ENCODE measurements at regions not wholly inside any gene's neighbourhood (a gene's known extent, or its start where the extent isn't known, plus 50 kb on each side); places are given as distances from the start of the nearest gene placed in this dataset.
"Not testable (repeated sequence)": the region's sequence is repeated elsewhere in the genome, so short reads cannot be mapped to it uniquely, and the experiment has no call there.

DNA sequence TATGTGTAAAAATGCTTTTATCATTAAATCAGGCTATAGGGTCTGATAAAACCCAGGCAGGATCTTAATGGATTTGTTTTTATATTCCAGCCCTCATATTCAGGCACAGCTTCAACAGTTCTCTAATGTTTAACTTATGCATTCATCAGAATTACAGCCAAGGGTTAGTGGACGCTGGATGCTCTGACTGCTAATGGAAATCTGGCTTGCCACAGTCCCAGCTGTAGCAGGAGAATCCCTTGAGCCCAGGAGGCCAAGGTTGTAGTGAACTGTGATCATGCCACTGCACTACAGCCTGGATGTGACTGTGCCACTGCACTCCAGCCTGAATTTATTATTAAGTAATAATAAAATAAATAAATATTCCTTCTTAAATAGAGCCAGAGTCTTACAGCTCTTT lies 98.0 kb downstream of the SLC25A46 start:
- TF ChIP-seq CTCF (IDR thresholded peaks at IDR 0.05; ENCODE audit: extremely low read depth, insufficient read depth, missing control alignments), result no peak
- in situ Hi-C loops (cut with MboI; ENCODE audit: low pct_unique_long_range_greater_than_20kb, low sequenced_read_pairs, unreplicated experiment), result no loop called here
- DNase-seq (ENCODE audit: low spot score), result no peak

DNA sequence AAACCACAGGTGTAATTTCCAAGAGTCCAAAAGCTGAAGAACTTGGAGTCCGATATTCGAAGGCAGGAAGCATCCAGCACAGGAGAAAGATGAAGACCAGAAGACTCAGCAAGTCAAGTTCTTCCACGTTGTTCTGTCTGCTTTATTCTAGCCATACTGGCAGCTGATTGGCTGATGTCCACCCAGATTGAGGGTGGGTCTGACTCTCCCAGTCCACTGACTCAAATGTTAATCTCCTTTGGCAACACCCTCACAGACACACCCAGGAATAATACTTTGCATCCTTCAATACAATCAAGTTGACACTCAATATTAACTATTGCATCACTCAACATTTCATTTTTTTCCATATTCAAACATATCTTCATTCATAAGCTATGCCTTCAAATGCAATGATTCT lies 99.5 kb downstream of the SLC25A46 start:
- DNase-seq (ENCODE audit: low spot score); in situ Hi-C loops (cut with MboI; ENCODE audit: low pct_unique_long_range_greater_than_20kb, low sequenced_read_pairs, unreplicated experiment): not testable (repeated sequence)

- no peak for DNase-seq (ENCODE audit: low spot score)
- TF ChIP-seq CTCF (IDR thresholded peaks at IDR 0.05; ENCODE audit: extremely low read depth, insufficient read depth, missing control alignments), result no peak
- in situ Hi-C loops (cut with MboI; ENCODE audit: low pct_unique_long_range_greater_than_20kb, low sequenced_read_pairs, unreplicated experiment), result no loop called here
Observed at GRCh38 chr5:110838961-110839360, 100.2 kb downstream of the SLC25A46 start.

DNA sequence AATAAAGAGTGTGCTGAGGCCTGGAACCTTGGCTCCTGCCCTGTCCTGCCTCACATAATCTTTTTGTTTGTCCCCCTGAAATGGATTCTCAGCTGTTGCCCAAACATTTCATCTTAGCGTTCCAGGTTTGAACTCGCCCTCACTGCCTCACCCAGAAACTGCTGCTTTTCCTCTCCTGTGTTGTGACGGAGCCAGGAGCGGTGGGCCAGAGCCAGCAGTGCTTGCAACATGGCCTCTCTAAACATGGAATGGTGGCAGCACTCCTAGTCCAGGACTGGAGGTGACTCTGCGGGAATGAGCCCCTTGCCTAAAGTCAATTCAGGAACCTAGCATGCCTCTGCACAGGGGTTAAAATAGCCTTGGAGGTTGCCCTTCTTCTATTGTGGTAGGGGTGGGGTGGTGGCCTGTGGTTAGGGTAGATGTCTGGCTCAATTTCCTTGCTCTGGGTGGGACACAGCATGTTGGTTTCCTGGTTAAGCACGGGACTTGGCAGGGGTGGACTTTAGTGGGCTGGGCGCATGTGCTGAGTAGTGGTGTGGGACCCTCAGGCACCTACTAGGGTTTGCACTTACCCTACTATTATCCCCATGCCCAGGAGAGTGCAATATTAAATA lies 101.6 kb downstream of the SLC25A46 start:
- in situ Hi-C loops (cut with MboI; ENCODE audit: low pct_unique_long_range_greater_than_20kb, low sequenced_read_pairs, unreplicated experiment), result no loop called here
- no peak for TF ChIP-seq CTCF (IDR thresholded peaks at IDR 0.05; ENCODE audit: extremely low read depth, insufficient read depth, missing control alignments)
- DNase-seq (ENCODE audit: low spot score), result no peak

DNA sequence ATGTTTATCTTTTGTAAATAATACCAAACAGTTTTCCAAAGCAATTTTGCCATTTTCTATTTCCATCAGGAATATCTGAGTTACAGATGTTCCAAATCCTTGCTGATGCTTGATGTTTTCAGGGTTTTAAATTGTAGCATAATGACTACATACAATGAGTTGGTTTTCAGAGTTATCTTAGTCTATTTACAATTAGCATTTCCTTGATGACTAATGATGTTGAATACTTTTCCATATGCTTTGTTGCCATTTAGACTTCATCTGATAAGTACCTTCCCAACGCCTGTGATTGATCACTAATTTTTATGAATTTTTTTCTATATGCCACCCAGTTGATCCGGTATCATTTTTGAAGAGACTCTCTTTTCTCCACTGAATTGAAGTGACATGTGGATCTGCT lies 102.3 kb downstream of the SLC25A46 start:
- no peak for TF ChIP-seq CTCF (IDR thresholded peaks at IDR 0.05; ENCODE audit: extremely low read depth, insufficient read depth, missing control alignments)
- in situ Hi-C loops (cut with MboI; ENCODE audit: low pct_unique_long_range_greater_than_20kb, low sequenced_read_pairs, unreplicated experiment), result no loop called here
- DNase-seq (ENCODE audit: low spot score), result no peak

- TF ChIP-seq CTCF (IDR thresholded peaks at IDR 0.05; ENCODE audit: extremely low read depth, insufficient read depth, missing control alignments), result no peak
- no peak for DNase-seq (ENCODE audit: low spot score)
- in situ Hi-C loops (cut with MboI; ENCODE audit: low pct_unique_long_range_greater_than_20kb, low sequenced_read_pairs, unreplicated experiment), result no loop called here
Observed at GRCh38 chr5:110842948-110843347, 104.1 kb downstream of the SLC25A46 start.

DNA sequence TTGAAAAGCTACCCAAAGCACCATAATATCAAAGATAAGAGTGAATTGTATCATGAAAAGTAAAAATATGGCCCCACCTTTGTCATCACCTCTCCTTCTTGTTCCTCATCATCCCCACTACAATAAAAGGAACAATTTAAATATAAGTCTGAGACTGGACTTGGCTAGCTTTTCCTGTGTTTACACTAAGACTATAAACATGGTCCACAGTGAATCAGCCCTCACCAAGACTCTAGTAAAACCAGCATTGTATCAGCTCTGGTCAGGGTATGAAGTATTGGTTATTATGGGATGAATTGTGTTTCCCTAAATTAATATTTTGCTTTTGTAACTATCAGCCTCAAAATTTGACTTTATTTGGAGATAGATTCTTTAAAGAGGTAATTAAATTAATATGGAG lies 105.4 kb downstream of the SLC25A46 start:
- no peak for TF ChIP-seq CTCF (IDR thresholded peaks at IDR 0.05; ENCODE audit: extremely low read depth, insufficient read depth, missing control alignments)
- in situ Hi-C loops (cut with MboI; ENCODE audit: low pct_unique_long_range_greater_than_20kb, low sequenced_read_pairs, unreplicated experiment), result no loop called here
- no peak for DNase-seq (ENCODE audit: low spot score)
